ENCODE measurements at regions not wholly inside any gene's neighbourhood (a gene's known extent, or its start where the extent isn't known, plus 50 kb on each side); places are given as distances from the start of the nearest gene placed in this dataset.

DNA sequence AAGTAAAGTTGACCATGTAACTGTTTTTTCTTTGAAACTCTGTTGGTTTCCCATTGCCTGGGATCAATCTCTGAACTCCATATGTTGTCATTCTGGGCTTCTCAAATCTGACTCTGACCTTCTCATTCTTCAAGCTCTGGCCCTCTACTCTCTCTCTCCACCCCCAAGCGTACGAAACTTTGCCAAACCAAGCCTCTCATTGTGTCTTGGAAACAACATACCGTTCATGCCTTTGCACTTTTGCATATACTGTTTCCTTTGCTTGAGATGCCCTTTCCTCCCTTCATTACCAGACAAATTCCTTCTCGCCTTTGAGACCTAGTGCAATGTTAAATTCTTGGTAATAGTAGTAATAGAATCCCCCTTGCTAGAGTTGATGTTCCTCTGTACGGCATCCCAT lies 113.7 kb downstream of the OLFM4 start:
- TF ChIP-seq CTCF (IDR thresholded peaks at IDR 0.05) (no peak), POLR2A (IDR thresholded peaks at IDR 0.05) (no peak), POLR2AphosphoS5 (IDR thresholded peaks at IDR 0.05) (no peak)
